Aorta (tissue), 5 donors: ENCODE measurements at regions not wholly inside any gene's neighbourhood (a gene's known extent, or its start where the extent isn't known, plus 50 kb on each side); places are given as distances from the start of the nearest gene placed in this dataset.

Experiments
- ATAC-seq: fragments of 200-7000 bp; cut with Tn5 transposase; one replicate; pipeline ENCODE4 v1.9.1; 2022; ENCODE audit warnings: moderate library complexity; ENCODE audit not compliant: low FRiP score
- DNase-seq, 2 donors: peaks; one replicate each; pipeline ENCODE4 v3.0.0-alpha.2; 2020
- H3K27ac ChIP-seq, 2 donors: one replicate each; pipeline ENCODE4 v1.5.1; 2013; ENCODE audit warnings: low read length in 2 of 2, mild to moderate bottlenecking in 2 of 2, moderate library complexity in 2 of 2, control low read depth in 1 of 2, inconsistent platforms in 1 of 2, low read depth in 1 of 2
- H3K27me3 ChIP-seq, 2 donors: one replicate each; pipeline ENCODE4 v1.6.1; 2013; ENCODE audit warnings: control low read depth in 1 of 2, low read length in 1 of 2, mild to moderate bottlenecking in 1 of 2, moderate library complexity in 1 of 2; ENCODE audit not compliant: insufficient read depth in 2 of 2, control insufficient read depth in 1 of 2
- H3K36me3 ChIP-seq, 2 donors: one replicate each; pipeline ENCODE4 v1.6.1; 2013; ENCODE audit warnings: control low read depth in 1 of 2, low read length in 1 of 2, mild to moderate bottlenecking in 1 of 2; ENCODE audit not compliant: insufficient read depth in 2 of 2, control insufficient read depth in 1 of 2
- H3K4me1 ChIP-seq, 2 donors: one replicate each; pipeline ENCODE4 v1.6.1; 2013; ENCODE audit warnings: low read length in 2 of 2, control low read depth in 1 of 2, mild to moderate bottlenecking in 1 of 2, moderate library complexity in 1 of 2; ENCODE audit not compliant: insufficient read depth in 2 of 2, control insufficient read depth in 1 of 2
- H3K4me3 ChIP-seq, 2 donors: one replicate each; pipeline ENCODE4 v1.5.1; 2013; ENCODE audit warnings: low read length in 2 of 2, control low read depth in 1 of 2, mild to moderate bottlenecking in 1 of 2
- H3K9me3 ChIP-seq: one replicate; pipeline ENCODE4 v1.6.1; 2013; ENCODE audit warnings: mild to moderate bottlenecking, low read length; ENCODE audit not compliant: control insufficient read depth
- WGBS, 2 donors: extraction: QIAGEN DNeasy Blood & Tissue Kit; methylation state at CpG; one replicate each; pipeline ENCODE4 v1.1.7; 2013; 5-methylcytosine and 5-hydroxymethylcytosine counted together
- intact Hi-C, 2 donors: fragments of 100-400 bp; cut with DNase I; formaldehyde crosslinking; loops; one replicate each; pipeline versions ENCODE4 v1.14.2 to v1.15.0; 2022
- donor health status: healthy with polysubstance abuse.
- donor health status: Bipolar disorder and iron deficiency.
- donor health status: DM: no; HTN: no; CAD: no.
- donor health status: DM: no; HTN: no; CAD: no.
- donor health status: DM: yes; HTN: yes; CAD: no.

- H3K4me1 ChIP-seq = no peaks in the 10 kb centered on the region
- no peaks in the 10 kb centered on the region for H3K36me3 ChIP-seq
- H3K9me3 ChIP-seq = peaks cover 2% of the 10 kb centered on the region
- 58 to 69% methylated on average over 2 of the region's 2 CpGs for whole genome bisulfite sequencing, 2 donors
- H3K27ac ChIP-seq = no peak overlapping the region
- no peaks in the 10 kb centered on the region for H3K27me3 ChIP-seq
- ATAC-seq (no peak), DNase-seq (no peak)
- no peak overlapping the region for H3K4me3 ChIP-seq
- intact Hi-C loops = no loop called here
These were observed 142.2 kb upstream of the HABP2 start for GRCh38 chr10:113410618-113411017.

- H3K36me3 ChIP-seq = no peaks in the 10 kb centered on the region
- H3K9me3 ChIP-seq = peaks cover 2% of the 10 kb centered on the region
- ATAC-seq (no peak), DNase-seq (no peak)
- H3K4me3 ChIP-seq = no peak overlapping the region
- intact Hi-C loops = no loop called here
- H3K27ac ChIP-seq = no peak overlapping the region
- no peaks in the 10 kb centered on the region for H3K27me3 ChIP-seq
- no peaks in the 10 kb centered on the region for H3K4me1 ChIP-seq
- WGBS, 2 donors = 52 to 57% methylated on average over 5 of the region's 5 CpGs
These were observed 141.4 kb upstream of the HABP2 start for GRCh38 chr10:113411456-113411855.

GRCh38 chr10:113412161-113412560 is 140.7 kb upstream of the HABP2 start:
- intact Hi-C loops = no loop called here

GRCh38 chr10:113414543-113414942 is 138.3 kb upstream of the HABP2 start:
- no peak for DNase-seq
- no peak for ATAC-seq
- Histone ChIP-seq H3K27ac (no peak overlapping the region), H3K4me3 (no peak overlapping the region), H3K36me3 (no peaks in the 10 kb centered on the region), H3K27me3 (no peaks in the 10 kb centered on the region), H3K4me1 (no peaks in the 10 kb centered on the region), H3K9me3 (peaks cover 5% of the 10 kb centered on the region)
- intact Hi-C loops = no loop called here

More at GRCh38 chr10:113412161-113412560, 140.7 kb upstream of the HABP2 start:
- 84 to 86% methylated on average over 3 of the region's 3 CpGs for WGBS, 2 donors
- Histone ChIP-seq H3K27ac (no peak overlapping the region), H3K4me1 (no peaks in the 10 kb centered on the region), H3K4me3 (no peak overlapping the region), H3K9me3 (peaks cover 2% of the 10 kb centered on the region), H3K27me3 (no peaks in the 10 kb centered on the region), H3K36me3 (no peaks in the 10 kb centered on the region)
- DNase-seq (no peak), ATAC-seq (no peak)

GRCh38 chr10:113415246-113415645 is 137.6 kb upstream of the HABP2 start:
- Histone ChIP-seq H3K4me3 (no peak overlapping the region), H3K9me3 (peaks cover 5% of the 10 kb centered on the region), H3K4me1 (no peaks in the 10 kb centered on the region), H3K27ac (no peak overlapping the region), H3K36me3 (no peaks in the 10 kb centered on the region), H3K27me3 (no peaks in the 10 kb centered on the region)
- intact Hi-C loops = no loop called here
- no peak for DNase-seq
- ATAC-seq = no peak
- WGBS, 2 donors = 60 to 70% methylated on average over 3 of the region's 3 CpGs

GRCh38 chr10:113420057-113420732 is 132.7 kb upstream of the HABP2 start:
- no peak for DNase-seq
- WGBS, 2 donors = 64 to 74% methylated on average over 2 of the region's 2 CpGs
- no peak overlapping the region for H3K4me3 ChIP-seq
- H3K27ac ChIP-seq = no peak overlapping the region
- H3K4me1 ChIP-seq = no peaks in the 10 kb centered on the region
- no peak for ATAC-seq
- no peaks in the 10 kb centered on the region for H3K27me3 ChIP-seq
- intact Hi-C loops = no loop called here
- no peaks in the 10 kb centered on the region for H3K36me3 ChIP-seq
- peaks cover 9% of the 10 kb centered on the region for H3K9me3 ChIP-seq

GRCh38 chr10:113420733-113421675 is 131.8 kb upstream of the HABP2 start:
- Histone ChIP-seq H3K36me3 (no peaks in the 10 kb centered on the region), H3K4me1 (no peaks in the 10 kb centered on the region), H3K27ac (no peak overlapping the region), H3K9me3 (peaks cover 9% of the 10 kb centered on the region), H3K4me3 (no peak overlapping the region), H3K27me3 (no peaks in the 10 kb centered on the region)
- DNase-seq = no peak
- intact Hi-C loops = no loop called here
- 82 to 86% methylated on average over 9 of the region's 9 CpGs for WGBS, 2 donors
- ATAC-seq = no peak

GRCh38 chr10:113422371-113422770 is 130.5 kb upstream of the HABP2 start:
- peaks cover 9% of the 10 kb centered on the region for H3K9me3 ChIP-seq
- no peak overlapping the region for H3K27ac ChIP-seq
- H3K27me3 ChIP-seq = no peaks in the 10 kb centered on the region
- H3K36me3 ChIP-seq = no peaks in the 10 kb centered on the region
- WGBS, 2 donors = 94 to 99% methylated on average over 2 of the region's 2 CpGs
- intact Hi-C loops = no loop called here
- DNase-seq = no peak
- no peak overlapping the region for H3K4me3 ChIP-seq
- H3K4me1 ChIP-seq = no peaks in the 10 kb centered on the region
- ATAC-seq = no peak
